ENCODE measurements at regions not wholly inside any gene's neighbourhood (a gene's known extent, or its start where the extent isn't known, plus 50 kb on each side); places are given as distances from the start of the nearest gene placed in this dataset.

GRCh38 chr17:68710976-68711375, 109.8 kb upstream of the FAM20A start:
- H3K4me3 ChIP-seq (ENCODE audit: low read depth, low read length), result no peak overlapping the region
- TF ChIP-seq, protein P1, sequence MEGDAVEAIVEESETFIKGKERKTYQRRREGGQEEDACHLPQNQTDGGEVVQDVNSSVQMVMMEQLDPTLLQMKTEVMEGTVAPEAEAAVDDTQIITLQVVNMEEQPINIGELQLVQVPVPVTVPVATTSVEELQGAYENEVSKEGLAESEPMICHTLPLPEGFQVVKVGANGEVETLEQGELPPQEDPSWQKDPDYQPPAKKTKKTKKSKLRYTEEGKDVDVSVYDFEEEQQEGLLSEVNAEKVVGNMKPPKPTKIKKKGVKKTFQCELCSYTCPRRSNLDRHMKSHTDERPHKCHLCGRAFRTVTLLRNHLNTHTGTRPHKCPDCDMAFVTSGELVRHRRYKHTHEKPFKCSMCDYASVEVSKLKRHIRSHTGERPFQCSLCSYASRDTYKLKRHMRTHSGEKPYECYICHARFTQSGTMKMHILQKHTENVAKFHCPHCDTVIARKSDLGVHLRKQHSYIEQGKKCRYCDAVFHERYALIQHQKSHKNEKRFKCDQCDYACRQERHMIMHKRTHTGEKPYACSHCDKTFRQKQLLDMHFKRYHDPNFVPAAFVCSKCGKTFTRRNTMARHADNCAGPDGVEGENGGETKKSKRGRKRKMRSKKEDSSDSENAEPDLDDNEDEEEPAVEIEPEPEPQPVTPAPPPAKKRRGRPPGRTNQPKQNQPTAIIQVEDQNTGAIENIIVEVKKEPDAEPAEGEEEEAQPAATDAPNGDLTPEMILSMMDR (IDR thresholded peaks at IDR 0.05; ENCODE audit: insufficient read depth, low read depth, low read length, missing control alignments), result no peak
- DNase-seq (ENCODE audit: low read depth), result no peak

DNA sequence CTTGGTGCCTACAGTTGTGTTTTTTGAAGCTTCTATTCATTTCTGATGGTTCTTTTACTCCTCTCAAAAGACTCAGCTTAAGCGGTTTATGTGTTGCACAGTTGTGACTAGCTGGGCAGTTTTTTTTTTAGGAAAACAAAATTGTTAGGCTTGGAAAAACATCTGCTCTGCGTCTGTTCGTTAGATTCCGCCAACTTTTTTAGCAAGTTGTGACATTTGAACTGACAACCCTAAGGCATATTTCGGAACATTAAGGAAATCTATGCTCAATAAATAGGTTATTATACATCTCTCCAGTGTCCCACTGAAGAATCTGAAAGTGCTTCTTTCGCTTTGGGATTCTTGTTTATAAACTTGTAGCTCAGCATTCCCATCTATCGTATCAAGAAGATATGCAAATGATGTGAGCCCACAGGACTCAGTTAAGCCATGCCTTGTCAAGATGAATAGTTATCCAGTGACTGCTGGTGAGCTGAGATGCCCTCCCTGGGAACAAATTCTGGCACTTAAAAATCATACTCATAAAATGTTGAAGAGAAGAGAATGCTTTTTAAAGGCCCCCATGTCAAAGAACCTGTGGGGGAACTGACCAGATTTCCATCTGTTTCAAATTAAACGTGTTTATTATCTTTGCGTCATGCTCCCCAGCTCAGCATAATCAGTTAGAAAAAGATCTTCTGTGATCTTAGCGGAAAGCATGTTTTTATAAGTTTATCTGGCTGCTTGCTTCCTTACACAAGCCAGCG, 109.0 kb upstream of the FAM20A start:
- TF ChIP-seq, protein P1 (IDR thresholded peaks at IDR 0.05; ENCODE audit: insufficient read depth, low read depth, low read length, missing control alignments), result no peak
- no peak overlapping the region for H3K4me3 ChIP-seq (ENCODE audit: low read depth, low read length)
- DNase-seq (ENCODE audit: low read depth), result no peak

DNA sequence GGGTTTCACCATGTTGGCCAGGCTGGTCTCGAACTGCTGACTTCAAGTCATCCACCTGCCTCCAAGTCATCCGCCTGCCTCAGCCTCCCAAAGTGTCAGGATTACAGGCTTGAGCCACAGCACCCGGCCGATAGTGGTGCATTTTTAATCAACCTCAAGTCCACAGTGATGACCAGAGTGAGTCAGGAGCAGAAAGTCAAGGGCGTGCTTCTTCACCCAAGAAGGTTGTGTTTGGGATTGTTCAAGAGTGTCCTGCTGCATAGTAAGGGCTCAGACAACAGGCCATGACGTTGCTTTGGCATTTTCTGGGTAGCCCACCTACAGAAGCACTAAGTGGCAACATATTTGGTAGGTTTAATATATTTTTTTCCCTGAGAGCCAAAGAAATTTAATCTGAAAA, 108.3 kb upstream of the FAM20A start:
- H3K4me3 ChIP-seq (ENCODE audit: low read depth, low read length), result no peak overlapping the region
- no peak for DNase-seq (ENCODE audit: low read depth)
- TF ChIP-seq, protein P1 (IDR thresholded peaks at IDR 0.05; ENCODE audit: insufficient read depth, low read depth, low read length, missing control alignments), result no peak

DNA sequence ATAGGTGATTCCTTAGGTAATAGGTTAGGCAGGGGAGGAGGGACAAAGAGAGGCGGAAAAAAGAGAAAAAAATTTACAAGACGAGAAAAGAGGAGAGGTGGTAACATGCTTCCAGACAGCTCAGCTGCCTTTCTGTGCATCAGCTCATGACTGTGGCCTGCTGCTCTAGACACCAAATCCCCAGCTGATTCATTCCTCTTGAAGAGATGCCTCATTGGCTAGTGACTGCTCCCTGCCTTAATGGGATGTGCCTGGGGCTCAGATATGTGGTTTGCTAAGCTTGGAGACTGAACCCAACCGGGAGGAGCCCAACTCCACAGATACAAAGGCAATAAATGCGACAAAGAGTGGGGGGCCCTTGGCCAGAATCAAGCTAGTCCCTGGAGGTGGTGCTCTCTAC, 105.9 kb upstream of the FAM20A start:
- H3K4me3 ChIP-seq (ENCODE audit: low read depth, low read length), result no peak overlapping the region
- no peak for DNase-seq (ENCODE audit: low read depth)
- TF ChIP-seq, protein P1 (IDR thresholded peaks at IDR 0.05; ENCODE audit: insufficient read depth, low read depth, low read length, missing control alignments), result no peak

DNA sequence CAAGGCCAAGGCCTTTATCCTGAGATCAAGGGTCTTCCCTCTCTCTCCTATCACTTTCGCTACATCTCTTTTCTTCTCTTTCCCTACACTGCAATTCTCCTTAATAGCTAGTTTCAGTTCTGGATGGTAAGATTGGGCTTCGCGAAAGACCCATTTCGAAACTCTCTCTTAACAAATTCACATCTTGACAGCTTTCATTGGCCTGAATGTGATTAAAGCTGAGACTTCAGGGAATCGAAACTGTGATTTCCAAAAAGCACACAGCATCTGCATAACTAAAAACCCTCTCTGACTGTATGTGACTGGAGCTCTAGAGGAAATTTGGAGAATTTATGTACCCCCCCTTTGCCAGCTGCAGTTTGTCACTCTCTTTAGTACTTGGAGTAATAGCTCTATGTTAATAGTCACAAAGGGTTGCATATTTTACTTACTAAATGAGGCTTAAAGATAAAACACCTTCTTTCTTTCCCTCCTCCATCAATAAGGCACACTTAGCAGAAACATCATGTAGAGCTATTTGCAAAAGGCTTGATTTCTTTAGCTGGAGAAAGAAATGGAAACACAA, 105.3 kb upstream of the FAM20A start:
- TF ChIP-seq, protein P1 (IDR thresholded peaks at IDR 0.05; ENCODE audit: insufficient read depth, low read depth, low read length, missing control alignments), result no peak
- no peak overlapping the region for H3K4me3 ChIP-seq (ENCODE audit: low read depth, low read length)
- no peak for DNase-seq (ENCODE audit: low read depth)

GRCh38 chr17:68705714-68706076, 104.5 kb upstream of the FAM20A start:
- no peak for DNase-seq (ENCODE audit: low read depth)
- TF ChIP-seq, protein P1 (IDR thresholded peaks at IDR 0.05; ENCODE audit: insufficient read depth, low read depth, low read length, missing control alignments), result no peak

More at GRCh38 chr17:68705714-68706076, 104.5 kb upstream of the FAM20A start:
- no peak overlapping the region for H3K4me3 ChIP-seq (ENCODE audit: low read depth, low read length)
